Heart left ventricle (tissue), 16 donors: ENCODE measurements at regions not wholly inside any gene's neighbourhood (a gene's known extent, or its start where the extent isn't known, plus 50 kb on each side); places are given as distances from the start of the nearest gene placed in this dataset.

Source experiments
- ATAC-seq, 4 donors: fragments of 200-7000 bp; cut with Tn5 transposase; one replicate each; pipeline ENCODE4 v1.9.1; 2020 to 2022; ENCODE audit warnings: moderate library complexity in 4 of 4, mild to moderate bottlenecking in 3 of 4, moderate number of reproducible peaks in 1 of 4
- DNase-seq, 5 donors: peaks; one replicate each; pipeline ENCODE4 v3.0.0-alpha.2; 2020
- H3K27ac ChIP-seq, 12 donors: fragments of 200-600 bp; sonication (generic) in 4 of 12; one replicate each; pipeline versions ENCODE4 v1.5.0 to v1.8.0; 2016 to 2022; ENCODE audit warnings: mild to moderate bottlenecking in 2 of 12
- H3K27me3 ChIP-seq, 9 donors: fragments of 200-600 bp; sonication (generic) in 2 of 9; one replicate each; pipeline versions ENCODE4 v1.5.1 to v1.8.0; 2016 to 2022; ENCODE audit warnings: mild to moderate bottlenecking in 3 of 9
- H3K36me3 ChIP-seq, 9 donors: fragments of 200-600 bp; sonication (generic) in 2 of 9; one replicate each; pipeline versions ENCODE4 v1.5.0 to v1.8.0; 2018 to 2022; ENCODE audit warnings: mild to moderate bottlenecking in 2 of 9
- H3K4me1 ChIP-seq, 12 donors: fragments of 200-600 bp; sonication (generic) in 4 of 12; one replicate each; pipeline versions ENCODE4 v1.5.0 to v1.8.0; 2016 to 2022; ENCODE audit warnings: mild to moderate bottlenecking in 3 of 12
- H3K4me3 ChIP-seq, 12 donors: fragments of 200-600 bp; sonication (generic) in 4 of 12; one replicate each; pipeline versions ENCODE4 v1.5.0 to v1.8.0; 2017 to 2022; ENCODE audit warnings: mild to moderate bottlenecking in 9 of 12, moderate library complexity in 4 of 12
- H3K9me3 ChIP-seq, 12 donors: fragments of 200-600 bp; sonication (generic) in 4 of 12; one replicate each; pipeline versions ENCODE4 v1.5.0 to v1.8.0; 2016 to 2022; ENCODE audit warnings: mild to moderate bottlenecking in 1 of 12
- POLR2A ChIP-seq, 2 donors: fragments of 450-650 bp; IDR thresholded peaks; one replicate each; pipeline ENCODE4 v1.6.1; 2017; ENCODE audit warnings: antibody characterized with exemption in 2 of 2, mild to moderate bottlenecking in 2 of 2, moderate library complexity in 2 of 2
- WGBS, 4 donors: extraction: QIAGEN DNeasy Blood & Tissue Kit in 2 of 4; methylation state at CpG; one replicate each; pipeline versions ENCODE4 v1.1.5 to v1.1.7; 2013 to 2018; 5-methylcytosine and 5-hydroxymethylcytosine counted together
- intact Hi-C, 10 donors: fragments of 100-400 bp; cut with DNase I; formaldehyde crosslinking; loops; one replicate each; pipeline versions ENCODE4 v1.11.1 to v1.14.2; 2022
- TF ChIP-seq, protein P1 (sequence below), 12 donors: fragments of 200-600 bp; sonication (generic) in 4 of 12; IDR thresholded peaks; one replicate each; pipeline versions ENCODE4 v1.5.0 to v1.8.0; 2018 to 2022; ENCODE audit warnings: antibody characterized with exemption in 12 of 12, mild to moderate bottlenecking in 5 of 12
- donor health status: ischemic (EF 13 %, LVEDD 7.1; RV severe dilation, severe dysfunction).
- donor health status: healthy with polysubstance abuse.
- donor health status: DM: no; HTN: yes; CAD: no.
- donor health status: DM: no; HTN: no; CAD: no.
- donor health status: ischemic (EF 25% LVEDD 6.9; RV normal size, moderate dysfunction).
- donor health status: ischemic (EF 25% LVEDD 5.7; RV mildly dilated, moderate dysfunction).
- donor health status: healthy.
- donor health status: DM: yes; HTN: yes; CAD: no.
- donor health status: ischemic (EF 35%, LVEDD 5.7; RV mildly dilated, moderate dysfunction).
- donor health status: nonischemic (EF 11% LVEDD 7.7; RV severe dilation, severe dysfunction).
- donor health status: DM: yes; HTN: yes; CAD: no.
- donor health status: PGD.
- donor health status: ischemic (EF 29% LVEDD 5.4; RV normal size, mild dysfunction).
- donor health status: nonischemic (EF 23%, LVEDD 6.1; RV moderate dilation, normal function).

DNA sequence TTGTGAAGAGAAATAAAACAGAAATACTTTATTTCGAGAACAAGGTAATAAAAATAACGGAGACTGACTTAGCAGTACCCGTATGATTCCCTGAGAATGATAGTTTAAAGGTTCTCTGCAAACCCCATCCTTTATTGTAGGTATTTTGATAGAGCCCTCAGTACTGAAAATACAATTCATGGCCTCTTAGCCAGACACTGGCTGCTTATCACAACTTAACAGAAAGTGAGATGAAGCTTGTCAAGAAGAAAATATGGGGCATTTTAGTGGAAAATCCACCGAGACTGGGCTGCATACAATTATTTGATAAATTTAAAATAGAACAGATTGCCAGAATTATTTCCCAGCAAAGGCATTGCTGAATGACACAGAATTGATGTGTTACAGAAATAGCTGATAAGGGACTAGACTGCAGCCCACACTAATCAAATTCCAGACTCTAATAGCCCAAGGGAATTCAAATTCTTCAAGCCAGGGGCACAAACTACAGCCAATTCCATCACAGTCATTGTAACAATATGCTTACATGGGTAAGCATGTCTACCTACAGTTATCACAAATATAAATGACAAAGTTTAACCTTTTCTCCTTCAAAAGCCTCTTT lies 521.9 kb downstream of the PLOD2 start:
- no peaks in the 10 kb centered on the region for H3K36me3 ChIP-seq
- H3K9me3 ChIP-seq, result peaks cover 0 to 13% (median 0%) of the 10 kb centered on the region in 12 donors
- TF ChIP-seq, protein P1, sequence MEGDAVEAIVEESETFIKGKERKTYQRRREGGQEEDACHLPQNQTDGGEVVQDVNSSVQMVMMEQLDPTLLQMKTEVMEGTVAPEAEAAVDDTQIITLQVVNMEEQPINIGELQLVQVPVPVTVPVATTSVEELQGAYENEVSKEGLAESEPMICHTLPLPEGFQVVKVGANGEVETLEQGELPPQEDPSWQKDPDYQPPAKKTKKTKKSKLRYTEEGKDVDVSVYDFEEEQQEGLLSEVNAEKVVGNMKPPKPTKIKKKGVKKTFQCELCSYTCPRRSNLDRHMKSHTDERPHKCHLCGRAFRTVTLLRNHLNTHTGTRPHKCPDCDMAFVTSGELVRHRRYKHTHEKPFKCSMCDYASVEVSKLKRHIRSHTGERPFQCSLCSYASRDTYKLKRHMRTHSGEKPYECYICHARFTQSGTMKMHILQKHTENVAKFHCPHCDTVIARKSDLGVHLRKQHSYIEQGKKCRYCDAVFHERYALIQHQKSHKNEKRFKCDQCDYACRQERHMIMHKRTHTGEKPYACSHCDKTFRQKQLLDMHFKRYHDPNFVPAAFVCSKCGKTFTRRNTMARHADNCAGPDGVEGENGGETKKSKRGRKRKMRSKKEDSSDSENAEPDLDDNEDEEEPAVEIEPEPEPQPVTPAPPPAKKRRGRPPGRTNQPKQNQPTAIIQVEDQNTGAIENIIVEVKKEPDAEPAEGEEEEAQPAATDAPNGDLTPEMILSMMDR (IDR thresholded peaks at IDR 0.05), result no peak
- TF ChIP-seq POLR2A (IDR thresholded peaks at IDR 0.05), result no peak
- H3K27me3 ChIP-seq, result no peaks in the 10 kb centered on the region
- DNase-seq, result no peak
- no peak overlapping the region for H3K27ac ChIP-seq
- intact Hi-C loops, result no loop called here
- WGBS, 4 donors, result 28 to 32% (median 29%) methylated on average over 4 of the region's 4 CpGs
- H3K4me3 ChIP-seq, result no peak overlapping the region
- H3K4me1 ChIP-seq, result peaks cover 0 to 9% (median 0%) of the 10 kb centered on the region in 12 donors
- no peak for ATAC-seq

DNA sequence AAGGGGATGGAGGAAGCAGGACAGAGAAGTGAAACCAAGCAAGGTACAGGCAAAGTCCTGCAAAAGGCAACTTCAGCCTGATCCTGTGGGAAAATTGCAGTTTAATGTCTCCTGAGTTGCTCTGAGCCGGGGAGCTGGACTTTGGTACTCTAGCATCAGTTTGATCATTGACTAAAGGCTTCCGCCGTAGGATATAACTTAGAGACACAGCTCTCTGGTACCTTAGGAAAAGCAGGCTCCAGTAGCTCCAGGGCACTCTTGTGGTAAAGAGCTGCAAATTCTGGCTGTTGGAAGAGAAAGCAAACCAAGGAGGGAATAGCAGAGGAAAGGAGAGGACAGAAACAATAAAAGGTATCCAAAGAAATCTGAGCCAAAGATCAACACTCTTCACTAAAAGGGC lies 521.1 kb downstream of the PLOD2 start:
- Histone ChIP-seq H3K9me3 (peaks cover 0 to 5% (median 0%) of the 10 kb centered on the region in 12 donors), H3K27ac (no peak overlapping the region), H3K36me3 (no peaks in the 10 kb centered on the region), H3K27me3 (no peaks in the 10 kb centered on the region), H3K4me1 (peaks cover 0 to 9% (median 0%) of the 10 kb centered on the region in 12 donors), H3K4me3 (no peak overlapping the region)
- TF ChIP-seq, protein P1 (IDR thresholded peaks at IDR 0.05), result no peak
- no peak for TF ChIP-seq POLR2A (IDR thresholded peaks at IDR 0.05)
- WGBS, 4 donors, result 84 to 89% (median 87%) methylated on average over 3 of the region's 3 CpGs
- ATAC-seq (no peak), DNase-seq (no peak)
- intact Hi-C loops, result no loop called here

DNA sequence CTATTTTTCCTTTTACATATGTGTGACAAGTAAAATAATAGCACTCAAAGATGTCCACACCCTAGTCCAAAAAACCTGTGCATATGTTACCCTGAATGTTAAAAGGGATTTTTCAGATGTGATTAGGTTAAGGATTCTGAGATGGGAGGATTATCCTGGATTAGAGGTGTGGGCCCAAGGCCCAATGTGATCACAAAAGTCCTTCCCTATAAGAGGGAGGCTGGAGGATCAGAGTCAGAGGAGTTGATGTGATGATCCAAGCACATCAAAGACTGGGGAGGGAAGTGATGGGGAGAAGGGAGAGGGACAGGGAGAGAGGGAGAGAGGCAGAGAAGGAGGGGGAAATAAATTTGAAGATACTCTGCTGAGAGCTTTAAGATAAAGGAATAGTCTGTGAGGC lies 512.6 kb downstream of the PLOD2 start:
- Histone ChIP-seq H3K9me3 (peaks cover 0 to 3% (median 0%) of the 10 kb centered on the region in 12 donors), H3K27ac (no peak overlapping the region), H3K4me3 (no peak overlapping the region), H3K4me1 (no peaks in the 10 kb centered on the region), H3K27me3 (no peaks in the 10 kb centered on the region), H3K36me3 (no peaks in the 10 kb centered on the region)
- intact Hi-C loops, result no loop called here
- TF ChIP-seq, protein P1 (IDR thresholded peaks at IDR 0.05), result no peak
- no peak for TF ChIP-seq POLR2A (IDR thresholded peaks at IDR 0.05)
- DNase-seq, result no peak
- ATAC-seq, result no peak

DNA sequence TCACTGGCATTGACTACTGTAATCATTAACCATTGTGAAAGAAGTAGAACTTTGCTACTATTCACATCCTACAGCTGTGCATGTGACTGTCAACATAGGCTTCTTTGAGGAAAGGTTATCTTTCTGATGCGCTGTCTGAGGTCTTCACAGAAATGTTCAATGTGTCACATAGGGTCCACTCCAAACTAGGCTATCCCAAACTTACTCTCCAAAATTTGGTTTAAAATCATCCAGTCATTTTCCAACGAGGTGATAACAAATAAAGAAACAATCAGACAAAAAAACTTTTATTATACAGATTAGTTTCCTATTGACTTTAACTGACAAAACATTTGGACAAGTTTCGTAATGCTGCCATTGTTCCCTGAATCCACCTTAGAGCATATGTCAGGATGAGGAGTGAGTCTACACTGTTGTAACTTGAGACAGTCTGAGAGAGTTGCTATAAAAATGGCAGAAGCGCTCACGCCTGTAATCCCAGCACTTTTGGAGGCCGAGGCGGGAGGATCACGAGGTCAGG lies 511.6 kb downstream of the PLOD2 start:
- no peak for DNase-seq
- peaks cover 0 to 3% (median 0%) of the 10 kb centered on the region in 12 donors for H3K9me3 ChIP-seq
- H3K27ac ChIP-seq, result no peak overlapping the region
- H3K4me1 ChIP-seq, result no peaks in the 10 kb centered on the region
- intact Hi-C loops, result no loop called here
- no peak for ATAC-seq
- TF ChIP-seq POLR2A (IDR thresholded peaks at IDR 0.05), result no peak
- TF ChIP-seq, protein P1 (IDR thresholded peaks at IDR 0.05), result no peak
- H3K27me3 ChIP-seq, result no peaks in the 10 kb centered on the region
- WGBS, 4 donors, result 91 to 93% (median 92%) methylated on average over 8 of the region's 8 CpGs
- no peaks in the 10 kb centered on the region for H3K36me3 ChIP-seq
- H3K4me3 ChIP-seq, result no peak overlapping the region
